ENCODE measurements at regions not wholly inside any gene's neighbourhood (a gene's known extent, or its start where the extent isn't known, plus 50 kb on each side); places are given as distances from the start of the nearest gene placed in this dataset.

GRCh38 chr6:140956571-140957369 is 1176.0 kb upstream of the GJE1 start:
- no peak for TF ChIP-seq CTCF (IDR thresholded peaks at IDR 0.05; ENCODE audit: control extremely low read depth, extremely low read depth, low read depth, missing control alignments)
- ChIA-PET CTCF (interaction anchor here (1.3 kb wide), 1 partner anchor 15 kb away, joined by 3 read pairs; no protein-coding TSS in a partner anchor), POLR2A (no interaction called here)
- DNase-seq (ENCODE audit: extremely low spot score): no peak

- DNase-seq (ENCODE audit: extremely low spot score): no peak
- ChIA-PET POLR2A (no interaction called here), CTCF (no interaction called here)
- TF ChIP-seq CTCF (IDR thresholded peaks at IDR 0.05; ENCODE audit: control extremely low read depth, extremely low read depth, low read depth, missing control alignments): no peak
Measured at GRCh38 chr6:140940251-140940925, 1192.3 kb upstream of the GJE1 start.

- no peak for TF ChIP-seq CTCF (IDR thresholded peaks at IDR 0.05; ENCODE audit: control extremely low read depth, extremely low read depth, low read depth, missing control alignments)
- CTCF ChIA-PET: interaction anchor here (1.2 to 1.5 kb wide), 2 partner anchors 11 to 15 kb away, joined by 4 read pairs; no protein-coding TSS in a partner anchor
- POLR2A ChIA-PET: no interaction called here
- no peak for DNase-seq (ENCODE audit: extremely low spot score)
Measured at GRCh38 chr6:140932909-140933308, 1199.8 kb upstream of the GJE1 start.

- ChIA-PET CTCF (no interaction called here), POLR2A (no interaction called here)
- no peak for DNase-seq (ENCODE audit: extremely low spot score)
- no peak for TF ChIP-seq CTCF (IDR thresholded peaks at IDR 0.05; ENCODE audit: control extremely low read depth, extremely low read depth, low read depth, missing control alignments)
Measured at GRCh38 chr6:140931581-140931980, 1201.1 kb upstream of the GJE1 start.

GRCh38 chr6:140929121-140929520 is 1203.6 kb upstream of the GJE1 start:
- CTCF ChIA-PET: no interaction called here

GRCh38 chr6:140923048-140923447 is 1209.7 kb upstream of the GJE1 start:
- TF ChIP-seq CTCF (IDR thresholded peaks at IDR 0.05; ENCODE audit: control extremely low read depth, extremely low read depth, low read depth, missing control alignments): no peak
- ChIA-PET CTCF (no interaction called here), POLR2A (no interaction called here)
- no peak for DNase-seq (ENCODE audit: extremely low spot score)

More at GRCh38 chr6:140929121-140929520, 1203.6 kb upstream of the GJE1 start:
- POLR2A ChIA-PET: no interaction called here
- TF ChIP-seq CTCF (IDR thresholded peaks at IDR 0.05; ENCODE audit: control extremely low read depth, extremely low read depth, low read depth, missing control alignments): no peak
- DNase-seq (ENCODE audit: extremely low spot score): no peak
